ENCODE measurements at regions not wholly inside any gene's neighbourhood (a gene's known extent, or its start where the extent isn't known, plus 50 kb on each side); places are given as distances from the start of the nearest gene placed in this dataset.

DNA sequence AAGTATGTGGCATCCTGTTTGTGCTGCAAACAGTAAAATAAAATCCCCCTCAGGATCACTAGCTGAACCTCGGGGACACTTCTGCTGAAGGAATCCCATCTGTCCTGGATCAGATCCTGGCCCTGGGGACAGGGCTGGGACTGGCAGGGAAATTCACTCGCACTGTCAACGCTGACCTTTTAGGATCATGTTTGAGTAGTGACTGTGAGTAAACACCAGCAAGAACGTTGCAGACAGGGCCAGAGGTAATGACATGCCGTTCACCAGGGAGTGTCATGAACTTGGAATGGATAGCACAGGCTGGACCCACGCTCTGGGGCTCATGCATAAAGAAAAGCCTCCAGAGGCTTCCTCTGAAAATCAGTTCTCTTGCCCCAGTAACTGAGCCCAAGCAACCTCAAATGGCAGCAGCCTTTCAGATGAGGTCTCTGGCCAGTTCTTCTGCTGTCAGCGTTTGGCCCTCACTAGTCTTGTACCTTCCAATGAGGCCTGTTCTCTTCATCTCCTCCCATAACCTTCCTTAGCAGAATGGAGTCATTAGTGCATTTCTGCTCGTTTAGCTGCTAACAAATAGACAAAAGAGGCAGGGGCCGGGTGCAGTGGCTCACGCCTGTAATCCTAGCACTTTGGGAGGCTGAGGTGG, 51.0 kb upstream of the BARX2 start:
- DNase-seq (ENCODE audit: low read depth in 1 of 2, low spot score in 1 of 2), result no peak

DNA sequence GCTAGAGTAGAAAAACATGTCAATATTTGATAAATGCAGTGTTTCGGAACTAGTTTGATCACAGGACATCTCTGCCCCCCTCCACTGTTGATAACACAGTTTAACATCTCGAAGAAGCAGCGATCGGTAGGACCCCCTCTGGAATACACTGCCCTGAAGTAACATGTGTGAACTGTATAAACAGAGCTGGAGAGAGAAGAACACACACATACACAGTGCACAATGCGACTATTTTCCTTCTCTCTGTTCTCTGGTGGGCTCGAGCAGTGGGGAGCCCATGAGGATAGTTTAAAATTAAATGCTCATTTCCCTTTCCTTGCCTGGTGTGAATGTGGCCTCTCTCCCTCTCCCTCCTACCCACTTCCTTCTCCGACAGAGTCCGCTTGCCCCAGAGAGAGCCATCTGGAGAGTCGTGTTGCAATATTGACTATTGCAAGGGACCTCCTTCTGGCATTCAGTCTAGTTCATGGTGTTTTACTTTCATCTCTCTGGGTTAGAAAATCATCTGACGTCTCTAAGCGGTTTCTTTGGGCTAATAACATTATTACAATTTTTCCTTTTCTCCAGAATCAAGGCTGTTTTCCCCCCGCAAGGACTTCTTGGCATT, 51.6 kb upstream of the BARX2 start:
- no peak for DNase-seq (ENCODE audit: low read depth in 1 of 2, low spot score in 1 of 2)

DNA sequence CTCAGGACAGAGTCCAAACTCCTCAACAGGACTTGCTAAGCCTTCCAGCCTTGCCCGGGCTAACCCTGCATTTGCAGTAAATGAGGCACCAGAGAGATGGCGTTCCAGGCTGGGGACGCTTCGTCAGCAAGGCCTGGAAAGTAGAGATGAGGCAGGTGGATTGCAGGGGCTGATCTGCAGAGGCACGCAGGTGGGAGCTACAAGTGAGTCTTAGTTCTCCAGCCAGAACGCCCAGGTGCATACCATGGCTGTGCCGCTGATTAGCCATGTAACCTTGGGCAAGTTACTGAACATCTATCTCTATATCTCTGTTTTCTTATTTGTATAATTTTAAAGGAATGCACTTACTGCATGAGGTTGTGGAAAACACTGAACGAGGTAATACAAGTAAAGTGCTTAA, 52.7 kb upstream of the BARX2 start:
- DNase-seq (ENCODE audit: low read depth in 1 of 2, low spot score in 1 of 2), result no peak

DNA sequence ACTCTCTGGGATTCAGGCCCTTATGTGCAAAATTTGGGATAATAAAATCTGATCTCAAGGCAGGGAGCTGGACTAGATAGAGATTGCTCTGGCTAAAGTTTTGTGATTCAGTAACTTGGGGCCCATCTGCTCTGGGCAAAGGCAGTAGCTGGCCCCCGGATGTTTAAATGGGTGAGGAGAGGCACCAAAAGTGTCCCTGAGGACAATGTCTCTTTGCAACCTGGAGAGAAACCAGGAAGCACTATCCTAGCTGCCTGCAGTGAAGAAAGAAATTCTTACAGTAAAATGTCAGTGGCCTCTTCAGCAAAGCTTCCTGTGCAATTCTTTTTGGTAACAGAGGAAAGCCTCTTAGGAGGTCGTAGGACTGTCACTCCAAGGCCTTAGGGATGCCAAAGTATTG, 54.6 kb upstream of the BARX2 start:
- no peak for DNase-seq (ENCODE audit: low read depth in 1 of 2, low spot score in 1 of 2)

DNA sequence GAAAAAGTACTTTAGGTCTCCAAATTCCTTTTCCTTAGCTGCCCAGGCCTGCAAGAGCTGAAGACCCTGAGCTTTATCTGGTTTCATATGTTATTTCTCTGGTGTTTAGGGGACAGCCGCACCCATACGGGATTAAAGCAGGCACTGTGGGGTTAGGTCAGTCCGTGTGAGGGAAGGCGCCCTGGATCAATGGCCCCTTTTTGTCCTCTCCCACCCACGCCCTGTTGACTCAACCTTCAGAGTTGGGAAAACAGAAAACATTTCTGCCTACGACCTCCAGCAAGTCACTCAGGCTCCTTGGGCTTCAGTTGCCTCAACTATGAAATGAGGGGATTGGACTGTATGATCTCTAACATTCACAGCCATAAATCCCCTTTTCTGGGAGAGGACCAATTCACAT, 55.2 kb upstream of the BARX2 start:
- no peak for DNase-seq (ENCODE audit: low read depth in 1 of 2, low spot score in 1 of 2)

DNA sequence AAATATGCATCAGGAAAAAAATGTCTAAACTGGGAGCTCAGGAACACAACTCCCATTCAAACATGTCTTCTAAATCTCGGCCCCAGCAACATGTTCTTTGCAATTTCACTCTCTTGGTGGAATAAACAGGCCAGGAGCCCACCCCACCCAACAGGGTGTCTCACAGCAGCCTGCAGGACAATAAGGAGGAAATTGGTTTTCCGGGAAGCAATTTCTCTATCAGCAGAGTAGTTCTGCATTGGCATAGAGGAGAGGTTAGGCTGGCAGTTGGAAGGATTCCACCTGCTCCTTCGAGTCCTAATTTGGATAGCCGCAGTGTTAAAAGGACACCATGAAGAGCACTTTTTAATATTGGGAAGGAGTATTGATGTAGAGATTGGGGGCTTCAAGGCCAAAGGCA, 55.9 kb upstream of the BARX2 start:
- no peak for DNase-seq (ENCODE audit: low read depth in 1 of 2, low spot score in 1 of 2)

DNA sequence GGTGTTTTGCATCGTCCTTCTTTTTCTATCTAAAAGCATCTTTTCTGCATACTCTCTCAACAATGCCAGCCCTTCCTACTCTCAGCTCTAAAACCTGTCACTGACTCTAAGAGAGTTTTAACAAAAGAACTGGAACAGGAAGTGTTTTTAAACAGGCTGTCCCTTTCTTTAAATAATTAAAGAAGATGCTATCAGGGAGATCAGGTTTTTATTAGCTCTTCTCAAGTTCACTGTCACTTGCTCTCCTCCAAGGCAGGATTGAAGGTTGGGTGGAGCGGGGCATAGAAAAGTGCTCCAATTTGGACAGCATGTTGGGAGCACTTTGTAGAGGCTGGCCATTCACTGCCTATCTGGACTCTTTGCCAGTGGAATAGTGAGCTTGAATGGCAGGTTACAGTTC, 56.4 kb upstream of the BARX2 start:
- no peak for DNase-seq (ENCODE audit: low read depth in 1 of 2, low spot score in 1 of 2)

DNA sequence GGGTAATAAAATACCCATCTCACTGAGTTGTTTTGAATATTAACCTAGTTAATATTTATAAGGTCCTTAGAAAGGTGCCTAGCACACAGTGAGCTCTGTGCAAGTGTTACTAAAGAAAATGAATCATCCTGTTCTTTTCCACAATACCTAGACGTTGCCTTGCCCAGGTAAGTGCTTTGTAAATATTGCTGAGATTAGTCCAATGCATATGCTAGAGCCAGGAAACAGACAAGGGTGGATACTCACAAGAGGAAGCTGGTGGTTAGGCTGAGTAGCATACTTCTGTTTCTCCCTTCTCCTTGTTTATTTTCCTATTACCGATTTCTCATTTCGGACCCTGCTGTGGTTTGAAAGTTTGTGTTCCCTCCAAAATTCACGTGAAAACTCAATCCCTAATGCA, 58.1 kb upstream of the BARX2 start:
- DNase-seq (ENCODE audit: low read depth in 1 of 2, low spot score in 1 of 2), result no peak

DNA sequence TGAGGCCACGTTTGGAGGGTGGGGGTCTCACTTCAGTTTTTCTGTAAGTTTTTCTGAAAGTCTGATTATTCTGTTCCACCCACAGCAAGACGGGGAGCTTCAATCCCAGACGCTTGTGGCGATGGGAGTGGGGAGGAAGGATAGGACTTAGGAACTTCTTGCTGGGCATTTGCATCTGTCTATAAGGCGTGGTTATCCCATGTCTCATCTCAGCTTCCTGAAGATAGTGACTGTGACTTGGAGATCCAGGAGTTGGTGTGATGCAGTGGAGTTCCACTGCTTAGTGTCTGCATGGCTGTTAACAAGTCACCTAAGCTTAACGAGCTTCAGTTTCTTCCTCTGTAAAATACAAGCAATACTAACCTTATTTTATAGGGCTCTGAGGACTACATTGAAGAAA, 58.9 kb upstream of the BARX2 start:
- no peak for DNase-seq (ENCODE audit: low read depth in 1 of 2, low spot score in 1 of 2)

DNA sequence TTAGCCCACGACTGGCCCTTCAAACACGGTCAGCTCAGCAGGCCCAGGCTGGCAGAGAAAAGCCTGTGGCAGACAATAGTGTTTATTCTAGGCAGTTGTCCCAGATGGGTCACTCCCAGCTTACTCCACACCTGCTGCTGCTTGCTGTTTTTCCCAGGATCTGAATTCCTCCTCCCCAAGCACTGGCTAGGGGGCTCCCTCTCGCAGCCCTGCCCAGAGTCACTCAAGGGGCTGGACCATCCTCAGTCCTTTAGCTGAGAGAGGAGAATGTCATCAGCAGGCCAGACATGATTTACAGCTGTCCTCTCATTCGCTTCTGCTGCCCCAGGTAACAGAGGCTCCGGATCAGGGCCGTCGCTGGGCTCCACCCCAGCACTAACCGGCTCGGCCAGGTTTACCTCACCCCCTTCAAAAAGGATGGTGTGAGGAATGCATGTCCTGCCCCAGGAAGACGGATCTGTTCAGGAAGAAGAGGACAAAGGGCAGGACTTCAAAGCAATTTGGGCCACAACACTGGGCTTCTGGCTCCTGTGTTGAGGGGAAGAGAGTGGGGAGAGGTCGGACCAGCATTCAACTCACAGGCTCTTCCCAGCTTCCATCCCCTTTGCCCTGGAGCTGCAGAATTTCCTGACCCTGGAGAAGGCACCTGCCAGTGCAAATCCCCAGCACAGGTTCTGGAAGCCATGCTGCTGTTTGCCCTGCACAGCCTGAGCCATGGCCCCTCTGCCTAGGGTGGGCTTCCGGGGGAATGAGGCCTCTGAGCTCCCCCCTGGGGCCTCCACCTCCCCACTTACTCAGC, 59.7 kb upstream of the BARX2 start:
- no peak for DNase-seq (ENCODE audit: low read depth in 1 of 2, low spot score in 1 of 2)

DNA sequence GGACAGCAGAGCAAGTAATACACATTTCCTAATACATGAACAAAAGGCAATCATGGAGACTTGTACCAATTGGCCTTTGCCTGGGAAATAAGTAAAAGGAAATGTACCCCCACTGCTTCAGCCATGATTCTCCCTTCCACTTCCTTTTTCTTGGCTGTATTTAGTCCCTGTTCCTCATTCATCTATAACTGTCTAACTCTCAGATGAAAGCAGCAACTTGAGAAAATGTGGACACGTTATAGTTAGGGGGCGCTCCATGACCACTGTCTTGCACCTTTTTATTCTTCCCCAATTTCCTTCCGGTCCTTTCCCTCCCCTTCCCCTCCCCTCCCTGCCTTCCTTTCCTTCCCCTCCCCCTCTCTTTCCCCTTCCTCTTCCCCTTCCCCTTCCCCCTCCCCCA, 61.3 kb upstream of the BARX2 start:
- no peak for DNase-seq (ENCODE audit: low read depth in 1 of 2, low spot score in 1 of 2)

DNA sequence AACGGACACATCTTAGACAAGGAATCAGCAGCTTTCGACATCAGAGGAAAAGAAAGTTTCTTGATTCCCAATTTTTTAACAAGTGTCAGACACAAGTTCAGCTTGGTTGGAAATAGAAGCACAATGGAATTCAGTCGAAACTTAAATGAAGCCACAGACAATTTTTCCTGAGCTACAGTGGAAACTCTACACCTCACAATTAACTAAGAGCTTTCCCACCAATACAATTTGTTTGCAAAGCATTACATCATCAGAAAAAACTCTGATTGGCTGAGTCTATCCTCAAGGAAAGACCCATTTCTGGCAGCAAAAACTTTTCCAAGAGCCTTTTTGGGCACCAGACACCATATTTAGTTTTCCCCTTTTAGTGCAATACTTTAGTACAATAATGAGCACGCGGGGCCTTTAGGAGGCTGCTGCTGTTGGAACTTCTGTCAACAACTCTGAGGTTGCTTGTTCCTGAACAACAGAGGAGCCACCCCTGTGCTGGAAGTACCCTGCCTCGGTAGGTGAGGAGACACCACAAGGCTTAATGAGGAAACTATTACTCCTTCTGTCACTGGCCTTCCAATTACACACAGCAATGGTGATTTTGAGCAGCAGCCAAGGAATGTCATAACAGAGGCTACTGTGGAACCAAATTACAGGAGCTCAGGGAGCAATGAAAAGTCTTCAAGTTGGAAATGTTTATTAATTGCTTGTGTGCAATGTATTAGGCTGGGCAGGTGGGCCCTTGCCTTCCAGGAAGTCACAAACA, 61.9 kb upstream of the BARX2 start:
- DNase-seq (ENCODE audit: low read depth in 1 of 2, low spot score in 1 of 2), result no peak

DNA sequence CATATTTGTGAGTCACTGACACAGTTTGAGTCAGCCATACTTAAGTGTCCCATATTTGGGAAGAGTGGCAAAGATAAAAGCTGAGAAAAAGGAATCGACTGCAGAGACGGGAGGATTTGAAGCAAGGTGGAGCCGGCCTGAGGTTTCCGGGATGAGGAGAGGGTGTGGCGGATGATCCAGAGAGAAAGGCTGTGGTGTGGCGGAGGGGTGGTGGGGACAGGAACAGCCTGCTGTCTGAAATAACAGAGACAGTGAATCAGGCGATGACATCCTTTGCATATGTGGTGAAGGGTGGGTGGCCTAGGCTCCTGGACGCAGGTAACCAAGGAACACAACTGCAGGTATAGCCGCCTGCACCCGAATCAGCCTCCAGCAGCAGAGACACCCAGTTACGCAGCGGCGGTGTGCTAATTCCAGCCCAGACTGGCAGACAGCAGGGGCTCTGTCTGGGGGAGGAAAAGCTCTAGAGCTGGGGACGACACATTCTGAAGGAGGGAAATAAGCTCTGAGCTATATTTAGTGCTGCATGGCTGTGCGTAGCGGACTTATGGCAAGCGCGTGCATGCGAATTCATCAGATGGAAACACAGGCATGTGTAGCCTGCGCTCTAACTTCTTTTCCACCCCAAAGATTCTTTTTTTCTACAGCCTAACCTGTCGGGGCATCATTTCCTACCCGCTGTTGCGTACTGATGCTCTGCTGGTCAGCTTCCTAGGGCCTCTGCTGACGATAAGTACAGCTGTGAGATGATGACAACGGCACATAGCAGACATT, 62.7 kb upstream of the BARX2 start:
- DNase-seq (ENCODE audit: low read depth in 1 of 2, low spot score in 1 of 2), result no peak

DNA sequence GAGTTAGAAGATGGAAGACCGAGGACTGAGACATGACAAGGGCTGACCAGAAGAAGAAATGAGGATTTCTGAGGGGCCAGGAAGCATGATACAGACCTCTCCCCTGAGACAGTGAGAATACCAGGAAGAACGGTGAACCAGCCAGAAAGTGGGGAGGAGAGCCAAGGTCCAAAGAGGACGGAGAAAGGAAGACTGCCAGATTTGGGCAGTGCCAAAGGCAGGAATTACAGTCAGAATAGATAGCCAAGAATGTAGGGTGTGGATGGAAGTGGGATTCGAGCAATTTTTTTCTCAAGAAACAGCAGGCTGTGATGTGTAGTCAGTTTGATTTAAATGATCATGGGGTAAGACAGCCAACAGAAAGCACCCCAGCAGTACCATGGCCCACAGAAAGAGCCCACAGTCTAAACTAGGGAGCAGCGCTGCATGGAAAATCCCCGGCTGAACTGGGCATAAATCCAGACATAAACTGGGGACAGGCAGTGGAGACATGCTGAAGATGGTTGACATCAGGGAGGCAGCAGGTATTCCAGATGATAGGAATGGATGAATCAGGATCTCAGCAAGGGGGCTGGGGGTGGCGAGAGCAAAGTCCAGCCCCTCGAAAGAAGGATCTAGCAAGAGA, 67.3 kb upstream of the BARX2 start:
- DNase-seq (ENCODE audit: low read depth in 1 of 2, low spot score in 1 of 2), result no peak

DNA sequence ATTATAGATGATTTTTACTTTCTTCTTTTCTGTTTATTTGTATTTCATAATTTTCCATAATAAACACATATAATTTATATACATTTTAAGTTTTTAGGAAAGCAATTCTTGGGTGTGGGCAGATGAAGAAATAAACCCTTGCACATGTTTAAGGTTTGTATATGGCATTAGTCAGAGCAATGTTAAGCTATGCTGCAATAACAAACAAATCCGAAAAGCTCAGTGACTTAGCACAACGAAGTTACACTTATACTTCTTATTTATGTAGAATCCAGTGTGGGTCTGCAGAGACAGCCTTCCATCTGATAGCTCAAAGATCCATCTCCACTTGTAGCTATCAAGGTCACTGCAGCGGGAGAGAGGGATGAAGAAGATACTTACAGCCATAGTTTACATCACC, 68.5 kb upstream of the BARX2 start:
- DNase-seq (ENCODE audit: low read depth in 1 of 2, low spot score in 1 of 2), result no peak

DNA sequence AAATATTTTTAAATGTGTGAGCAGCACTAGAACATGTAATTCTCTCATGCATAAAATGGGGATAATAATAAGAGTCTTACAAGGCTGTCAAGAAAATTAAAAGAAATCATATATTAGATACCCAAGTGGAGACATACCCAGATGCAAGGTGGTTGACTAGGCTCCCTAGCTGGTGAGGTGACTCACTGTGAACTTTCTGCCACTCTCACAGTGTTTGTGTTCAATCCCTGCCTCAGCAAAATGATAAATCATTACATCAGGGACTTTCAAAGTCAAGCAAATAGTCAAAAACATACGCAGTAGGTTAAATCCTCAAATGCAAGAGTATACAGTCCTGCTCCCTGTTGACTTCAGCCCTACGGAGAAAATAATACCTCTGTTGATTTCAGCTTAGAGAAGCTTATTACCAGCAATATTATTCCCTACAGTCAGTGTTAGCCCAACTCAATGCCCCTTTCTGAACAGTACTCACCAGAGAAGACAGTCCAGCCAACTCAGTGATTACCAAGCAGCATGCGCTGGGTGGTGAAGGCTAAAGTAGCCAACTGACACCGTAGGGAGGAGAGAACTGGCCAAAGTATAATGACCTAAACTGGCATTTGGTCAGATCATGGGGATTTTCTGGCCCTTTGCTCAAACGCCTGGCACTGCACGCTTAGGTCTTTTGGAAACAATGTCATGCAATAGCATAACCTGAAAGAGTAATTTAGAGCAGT, 73.1 kb upstream of the BARX2 start:
- DNase-seq (ENCODE audit: low read depth in 1 of 2, low spot score in 1 of 2), result no peak

DNA sequence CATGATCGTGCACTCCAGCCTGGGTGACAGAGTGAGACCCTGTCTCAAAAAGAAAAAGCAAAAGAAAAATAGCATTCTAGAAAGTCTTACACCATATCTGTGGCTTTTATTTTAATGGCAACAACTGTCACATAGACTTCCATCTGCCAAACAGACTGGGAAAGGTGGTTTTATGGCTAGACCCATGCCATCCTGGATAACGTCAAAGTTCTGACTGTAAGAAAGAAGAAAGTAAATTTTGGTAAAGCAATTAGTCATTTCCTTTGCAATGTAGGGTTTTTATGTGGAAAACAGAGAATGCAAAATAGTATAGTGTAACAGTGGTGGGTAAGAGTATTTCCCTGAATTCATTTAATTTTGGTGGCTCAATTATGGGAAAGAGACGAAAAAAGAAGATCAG, 75.5 kb upstream of the BARX2 start:
- no peak for DNase-seq (ENCODE audit: low read depth in 1 of 2, low spot score in 1 of 2)

DNA sequence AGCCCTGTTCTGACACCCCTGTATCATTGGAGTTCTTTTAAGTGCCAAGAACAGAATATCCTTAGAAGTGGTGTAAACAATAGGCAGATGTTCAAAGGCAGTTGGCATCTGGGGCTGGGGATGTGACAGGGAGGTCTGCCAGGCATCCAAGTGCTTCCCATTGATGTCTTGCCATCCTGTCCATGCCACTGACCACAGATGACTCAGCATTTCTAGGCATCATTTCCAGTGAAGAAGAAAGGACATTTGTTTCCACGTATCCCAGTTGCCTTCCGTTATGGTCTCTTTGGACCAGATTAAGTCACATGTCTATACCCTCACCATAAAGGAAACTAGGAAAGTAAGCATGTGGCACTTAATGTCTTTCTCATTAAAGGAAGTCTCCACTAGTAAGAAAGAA, 76.7 kb upstream of the BARX2 start:
- DNase-seq (ENCODE audit: low read depth in 1 of 2, low spot score in 1 of 2), result no peak

DNA sequence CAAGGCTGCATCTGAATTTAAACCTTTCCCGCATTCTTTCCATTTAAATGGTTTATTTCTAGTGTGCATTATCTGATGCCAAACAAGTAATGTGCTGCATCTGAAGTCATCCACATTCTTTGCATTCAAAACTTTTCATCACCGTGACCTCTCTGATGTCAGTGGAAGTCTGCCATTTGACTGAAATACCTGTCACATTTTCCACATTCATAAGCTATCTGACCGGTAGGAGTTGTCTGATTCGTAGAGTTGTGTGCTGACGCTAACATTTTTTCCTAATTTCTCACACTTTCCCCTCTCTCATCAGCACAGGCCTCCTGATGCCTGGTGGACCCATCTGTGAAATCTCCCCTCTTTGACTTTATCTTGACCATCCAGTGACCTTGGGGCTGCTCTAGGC, 79.9 kb upstream of the BARX2 start:
- no peak for DNase-seq (ENCODE audit: low read depth in 1 of 2, low spot score in 1 of 2)

DNA sequence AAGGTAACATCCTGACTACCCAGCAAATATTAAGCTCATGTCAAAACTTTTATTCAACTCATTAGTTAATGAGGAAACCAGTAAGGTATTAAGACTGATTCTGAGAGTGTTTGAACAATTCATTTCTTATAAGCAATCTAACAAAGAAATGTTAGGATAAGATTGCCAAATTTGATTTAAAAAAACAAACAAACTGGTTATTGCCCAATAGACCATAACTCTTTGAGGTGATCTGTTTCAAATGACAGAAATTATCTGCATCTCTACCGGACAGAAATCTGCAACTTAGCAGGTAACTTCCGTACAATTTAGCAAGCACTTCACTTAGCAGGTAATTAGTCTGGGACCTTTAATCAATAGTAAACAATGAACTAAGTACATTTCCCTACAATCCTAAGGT, 82.9 kb upstream of the BARX2 start:
- no peak for DNase-seq (ENCODE audit: low read depth in 1 of 2, low spot score in 1 of 2)

Measured in activated T-helper 1 cell treated with anti-CD3 and anti-CD28 coated beads, Interleukin-2, amount 50 U/mL, for 16 hours (primary cell).